ENCODE measurements at regions not wholly inside any gene's neighbourhood (a gene's known extent, or its start where the extent isn't known, plus 50 kb on each side); places are given as distances from the start of the nearest gene placed in this dataset.

DNA sequence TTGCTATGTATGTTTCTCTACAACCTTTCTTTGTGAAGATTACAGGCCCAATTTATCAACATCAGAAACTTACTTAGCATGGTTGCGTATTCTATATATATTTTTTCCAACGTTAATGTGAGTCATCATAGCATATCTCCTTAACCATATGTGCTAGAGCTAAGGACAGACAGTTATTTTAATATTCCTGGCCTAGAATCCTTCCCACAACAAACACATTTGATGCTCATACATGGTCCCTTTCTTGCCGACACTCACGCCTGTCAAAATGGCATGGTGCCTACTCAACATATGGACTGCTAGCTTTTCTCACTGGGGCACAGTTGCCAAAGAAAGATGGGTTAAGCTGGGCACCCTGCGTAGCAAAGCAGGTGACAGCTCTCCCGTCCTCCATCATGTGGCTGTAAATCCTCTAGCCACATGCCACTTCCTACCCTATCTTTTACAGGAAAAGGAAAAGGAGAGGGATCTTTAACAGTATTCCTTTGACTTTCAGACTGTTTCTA is 75.2 kb upstream of the GALNT5 start:
- WGBS, result 88% methylated on average over 5 of the region's 6 CpGs

DNA sequence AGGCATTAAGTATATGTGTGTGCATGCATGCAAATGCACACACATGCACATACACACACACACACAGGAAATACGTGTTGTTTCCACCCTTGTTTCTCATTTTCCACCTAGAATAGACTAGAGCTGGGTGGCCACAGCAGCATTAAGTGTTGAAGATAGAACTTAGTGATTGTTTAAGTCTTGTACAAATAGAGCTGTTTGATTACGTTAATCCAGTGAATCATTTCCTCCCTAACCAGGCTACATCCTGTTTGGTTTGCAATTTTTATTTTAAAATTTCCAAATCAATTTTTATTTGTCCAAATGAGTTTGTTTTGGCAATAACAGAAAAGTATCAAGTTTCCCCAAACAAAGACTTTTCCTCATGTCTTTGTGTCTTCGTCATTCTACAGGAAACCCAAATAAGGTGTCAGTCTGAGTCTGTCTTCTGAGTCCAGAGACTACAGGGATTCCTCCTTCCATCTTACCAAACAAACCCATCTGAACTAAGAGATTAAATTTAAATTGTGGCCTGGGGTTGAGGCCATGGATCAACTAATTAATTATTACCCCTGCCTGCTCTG is 74.6 kb upstream of the GALNT5 start:
- no peak overlapping the region for H2AK5ac ChIP-seq (ENCODE audit: low read length, severe bottlenecking)
- H3K14ac ChIP-seq (ENCODE audit: low read length in 2 of 2), result no peak overlapping the region
- peak overlapping the region; percentile 42 for H3K9ac ChIP-seq (ENCODE audit: low read length)
- H2BK120ac ChIP-seq (ENCODE audit: low read depth, low read length), result no peak overlapping the region
- peak; percentile 87 for DNase-seq
- no peak overlapping the region for H2BK15ac ChIP-seq (ENCODE audit: low read depth, poor library complexity, severe bottlenecking)
- H3K4me1 ChIP-seq (ENCODE audit: control insufficient read depth, insufficient read depth, low read depth, low read length), result peaks cover 2% of the 10 kb centered on the region
- H3K4me2 ChIP-seq (ENCODE audit: low read length, poor library complexity, severe bottlenecking), result no peak overlapping the region
- no peak overlapping the region for H3K4ac ChIP-seq (ENCODE audit: low read depth in 1 of 2, low read length in 2 of 2)
- H3K18ac ChIP-seq (ENCODE audit: low read depth in 1 of 2, low read length in 2 of 2), result peak overlapping the region in 1 of 2 experiments; percentile 41
- no peak overlapping the region for H4K8ac ChIP-seq (ENCODE audit: low read length)
- no peaks in the 10 kb centered on the region for H3K79me1 ChIP-seq (replicated peaks; ENCODE audit: low read length, poor library complexity, severe bottlenecking)
- no peak overlapping the region for H2AFZ ChIP-seq (ENCODE audit: low read depth, low read length)
- no peak overlapping the region for H2BK5ac ChIP-seq (ENCODE audit: low read depth, low read length, poor library complexity, severe bottlenecking)
- H3K27me3 ChIP-seq (ENCODE audit: control insufficient read depth in 1 of 2, insufficient read depth in 1 of 2, low read length in 2 of 2), result no peaks in the 10 kb centered on the region
- no peak overlapping the region for H3K4me3 ChIP-seq (ENCODE audit: insufficient read depth in 1 of 2, low read depth in 1 of 2, low read length in 2 of 2)
- no peak overlapping the region for H4K91ac ChIP-seq (ENCODE audit: low read length)
- H3K27ac ChIP-seq (ENCODE audit: low read length, poor library complexity, severe bottlenecking), result peak overlapping the region; percentile 50
- H3K9me3 ChIP-seq (ENCODE audit: control insufficient read depth, low read length), result no peaks in the 10 kb centered on the region
- WGBS, result 0% methylated on average over 1 of the region's 3 CpGs
- no peaks in the 10 kb centered on the region for H3K36me3 ChIP-seq (ENCODE audit: control insufficient read depth in 1 of 2, insufficient read depth in 2 of 2, low read depth in 1 of 2, low read length in 2 of 2)
- no peak overlapping the region for H2BK12ac ChIP-seq (ENCODE audit: low read length in 2 of 2)
- H3K23ac ChIP-seq (ENCODE audit: low read length in 2 of 2), result no peak overlapping the region

More for the DNA sequence above, 75.2 kb upstream of the GALNT5 start:
- no peak for DNase-seq
- Histone ChIP-seq H3K14ac (ENCODE audit: low read length in 2 of 2) (no peak overlapping the region), H3K4me2 (ENCODE audit: low read length, poor library complexity, severe bottlenecking) (no peak overlapping the region), H3K27ac (ENCODE audit: low read length, poor library complexity, severe bottlenecking) (peak overlapping the region; percentile 21), H4K91ac (ENCODE audit: low read length) (peak overlapping the region; percentile 97), H3K4me1 (ENCODE audit: control insufficient read depth, insufficient read depth, low read depth, low read length) (peaks cover 2% of the 10 kb centered on the region), H3K23ac (ENCODE audit: low read length in 2 of 2) (no peak overlapping the region), H3K36me3 (ENCODE audit: control insufficient read depth in 1 of 2, insufficient read depth in 2 of 2, low read depth in 1 of 2, low read length in 2 of 2) (no peaks in the 10 kb centered on the region), H2AK5ac (ENCODE audit: low read length, severe bottlenecking) (peak overlapping the region; percentile 33), H3K9me3 (ENCODE audit: control insufficient read depth, low read length) (no peaks in the 10 kb centered on the region), H3K79me1 (replicated peaks; ENCODE audit: low read length, poor library complexity, severe bottlenecking) (no peaks in the 10 kb centered on the region), H2BK12ac (ENCODE audit: low read length in 2 of 2) (peak overlapping the region; percentile 42 to 100), H3K27me3 (ENCODE audit: control insufficient read depth in 1 of 2, insufficient read depth in 1 of 2, low read length in 2 of 2) (no peaks in the 10 kb centered on the region), H3K4me3 (ENCODE audit: insufficient read depth in 1 of 2, low read depth in 1 of 2, low read length in 2 of 2) (no peak overlapping the region), H3K4ac (ENCODE audit: low read depth in 1 of 2, low read length in 2 of 2) (peak overlapping the region in 1 of 2 experiments; percentile 86), H4K8ac (ENCODE audit: low read length) (peak overlapping the region; percentile 81), H3K18ac (ENCODE audit: low read depth in 1 of 2, low read length in 2 of 2) (peak overlapping the region; percentile 61 to 90), H2BK120ac (ENCODE audit: low read depth, low read length) (peak overlapping the region; percentile 23), H3K9ac (ENCODE audit: low read length) (peak overlapping the region; percentile 30), H2BK5ac (ENCODE audit: low read depth, low read length, poor library complexity, severe bottlenecking) (no peak overlapping the region), H2AFZ (ENCODE audit: low read depth, low read length) (no peak overlapping the region), H2BK15ac (ENCODE audit: low read depth, poor library complexity, severe bottlenecking) (peak overlapping the region; percentile 67)

DNA sequence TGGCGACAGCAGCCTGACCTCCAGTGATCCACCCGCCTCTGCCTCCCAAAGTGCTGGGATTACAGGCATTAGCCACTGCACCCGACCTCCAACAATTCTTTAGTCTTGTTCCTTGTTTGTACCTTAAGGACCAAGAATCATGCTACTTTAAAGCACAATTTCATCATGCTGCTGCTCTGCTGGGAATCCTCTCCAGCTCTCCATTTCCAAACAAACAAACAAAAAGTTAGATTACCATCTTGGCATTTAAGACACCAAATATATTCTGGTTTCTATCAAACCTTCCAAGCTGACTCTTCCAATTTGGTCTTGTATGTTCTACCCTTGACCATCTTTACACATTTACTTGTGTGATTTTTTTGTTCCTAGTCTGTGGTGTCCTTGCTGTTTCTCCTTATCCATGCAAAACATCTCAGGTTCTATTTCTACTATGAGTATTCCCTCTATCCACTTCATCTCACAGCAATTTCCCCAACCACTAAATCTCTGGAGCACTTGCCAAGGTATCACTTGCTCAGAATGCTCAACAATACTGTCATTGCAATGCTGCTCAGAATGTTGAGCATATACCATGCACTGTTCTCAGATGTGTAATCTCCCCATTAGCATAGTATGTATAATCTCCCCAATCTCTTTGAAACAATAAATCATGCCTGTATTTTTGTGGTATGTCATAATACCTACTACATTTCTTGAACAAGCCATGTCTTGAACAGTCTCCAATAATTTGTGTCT is 73.2 kb upstream of the GALNT5 start:
- Histone ChIP-seq H3K9ac (ENCODE audit: low read length) (no peak overlapping the region), H3K23ac (ENCODE audit: low read length in 2 of 2) (no peak overlapping the region), H3K27me3 (ENCODE audit: control insufficient read depth in 1 of 2, insufficient read depth in 1 of 2, low read length in 2 of 2) (no peaks in the 10 kb centered on the region), H3K79me1 (replicated peaks; ENCODE audit: low read length, poor library complexity, severe bottlenecking) (no peaks in the 10 kb centered on the region), H2AFZ (ENCODE audit: low read depth, low read length) (no peak overlapping the region), H3K27ac (ENCODE audit: low read length, poor library complexity, severe bottlenecking) (no peak overlapping the region), H3K4ac (ENCODE audit: low read depth in 1 of 2, low read length in 2 of 2) (no peak overlapping the region), H4K91ac (ENCODE audit: low read length) (no peak overlapping the region), H3K4me3 (ENCODE audit: insufficient read depth in 1 of 2, low read depth in 1 of 2, low read length in 2 of 2) (no peak overlapping the region), H2AK5ac (ENCODE audit: low read length, severe bottlenecking) (no peak overlapping the region), H3K36me3 (ENCODE audit: control insufficient read depth in 1 of 2, insufficient read depth in 2 of 2, low read depth in 1 of 2, low read length in 2 of 2) (no peaks in the 10 kb centered on the region), H4K8ac (ENCODE audit: low read length) (no peak overlapping the region), H2BK15ac (ENCODE audit: low read depth, poor library complexity, severe bottlenecking) (no peak overlapping the region), H3K4me1 (ENCODE audit: control insufficient read depth, insufficient read depth, low read depth, low read length) (peaks cover 2% of the 10 kb centered on the region), H3K18ac (ENCODE audit: low read depth in 1 of 2, low read length in 2 of 2) (peak overlapping the region in 1 of 2 experiments; percentile 52), H3K14ac (ENCODE audit: low read length in 2 of 2) (peak overlapping the region; percentile 4 to 48), H3K9me3 (ENCODE audit: control insufficient read depth, low read length) (no peaks in the 10 kb centered on the region), H2BK12ac (ENCODE audit: low read length in 2 of 2) (peak overlapping the region; percentile 59 to 72), H3K4me2 (ENCODE audit: low read length, poor library complexity, severe bottlenecking) (no peak overlapping the region), H2BK5ac (ENCODE audit: low read depth, low read length, poor library complexity, severe bottlenecking) (no peak overlapping the region), H2BK120ac (ENCODE audit: low read depth, low read length) (no peak overlapping the region)
- no peak for DNase-seq
- WGBS, result 89% methylated on average over 3 of the region's 3 CpGs

DNA sequence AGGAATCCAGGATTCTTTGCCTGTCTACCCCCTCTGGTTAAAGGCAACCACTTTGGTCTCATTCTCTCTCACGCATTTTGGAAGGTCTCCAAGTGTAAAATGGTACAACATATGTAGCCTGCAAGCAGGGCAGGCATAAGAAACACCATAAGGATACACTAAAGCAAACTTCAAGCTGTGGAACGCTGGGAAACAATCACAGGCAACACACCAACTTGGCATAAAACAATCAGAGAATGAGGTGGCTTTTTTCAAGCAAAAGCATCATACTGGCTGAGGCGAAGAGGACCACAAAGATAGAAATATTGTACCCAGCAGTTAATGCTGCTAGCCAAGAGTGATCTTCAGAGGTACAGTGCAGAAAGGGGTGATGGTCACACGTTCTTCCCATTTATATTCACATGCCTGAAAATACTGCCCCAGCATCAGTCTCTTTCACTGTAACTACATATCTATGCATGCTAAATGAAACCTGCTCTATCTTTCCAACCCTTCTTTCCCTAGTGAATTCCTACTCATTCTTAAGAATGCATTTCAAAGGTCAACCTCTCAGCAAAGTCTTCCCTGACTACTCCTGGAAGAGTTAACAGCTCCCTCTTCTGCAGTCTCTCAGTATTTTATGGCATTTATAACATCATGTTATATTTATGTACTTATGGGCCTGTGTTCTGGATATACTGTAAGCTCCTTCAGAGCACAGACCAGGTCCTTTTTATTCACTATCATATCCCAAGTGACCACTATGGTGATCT is 71.9 kb upstream of the GALNT5 start:
- Histone ChIP-seq H2BK15ac (ENCODE audit: low read depth, poor library complexity, severe bottlenecking) (no peak overlapping the region), H3K4me3 (ENCODE audit: insufficient read depth in 1 of 2, low read depth in 1 of 2, low read length in 2 of 2) (peak overlapping the region in 1 of 2 experiments; percentile 33), H2BK120ac (ENCODE audit: low read depth, low read length) (no peak overlapping the region), H3K23ac (ENCODE audit: low read length in 2 of 2) (no peak overlapping the region), H4K91ac (ENCODE audit: low read length) (no peak overlapping the region), H3K4me1 (ENCODE audit: control insufficient read depth, insufficient read depth, low read depth, low read length) (peaks cover 2% of the 10 kb centered on the region), H3K9me3 (ENCODE audit: control insufficient read depth, low read length) (no peaks in the 10 kb centered on the region), H2AK5ac (ENCODE audit: low read length, severe bottlenecking) (peak overlapping the region; percentile 5), H4K8ac (ENCODE audit: low read length) (no peak overlapping the region), H3K27ac (ENCODE audit: low read length, poor library complexity, severe bottlenecking) (no peak overlapping the region), H3K18ac (ENCODE audit: low read depth in 1 of 2, low read length in 2 of 2) (no peak overlapping the region), H3K14ac (ENCODE audit: low read length in 2 of 2) (no peak overlapping the region), H2AFZ (ENCODE audit: low read depth, low read length) (no peak overlapping the region), H3K9ac (ENCODE audit: low read length) (peak overlapping the region; percentile 64), H3K4me2 (ENCODE audit: low read length, poor library complexity, severe bottlenecking) (no peak overlapping the region), H3K27me3 (ENCODE audit: control insufficient read depth in 1 of 2, insufficient read depth in 1 of 2, low read length in 2 of 2) (no peaks in the 10 kb centered on the region), H2BK12ac (ENCODE audit: low read length in 2 of 2) (no peak overlapping the region), H3K79me1 (replicated peaks; ENCODE audit: low read length, poor library complexity, severe bottlenecking) (no peaks in the 10 kb centered on the region), H2BK5ac (ENCODE audit: low read depth, low read length, poor library complexity, severe bottlenecking) (no peak overlapping the region), H3K36me3 (ENCODE audit: control insufficient read depth in 1 of 2, insufficient read depth in 2 of 2, low read depth in 1 of 2, low read length in 2 of 2) (no peaks in the 10 kb centered on the region), H3K4ac (ENCODE audit: low read depth in 1 of 2, low read length in 2 of 2) (peak overlapping the region in 1 of 2 experiments; percentile 11)
- 92% methylated on average over 4 of the region's 4 CpGs for WGBS
- DNase-seq, result peak; percentile 29
